Left lobe of liver (tissue), 2 donors: ENCODE measurements at regions not wholly inside any gene's neighbourhood (a gene's known extent, or its start where the extent isn't known, plus 50 kb on each side); places are given as distances from the start of the nearest gene placed in this dataset.

Experiments
- ATAC-seq: fragments of 200-7000 bp; cut with Tn5 transposase; one replicate; pipeline ENCODE4 v1.9.1; 2020; ENCODE audit warnings: mild to moderate bottlenecking, moderate library complexity
- DNase-seq: peaks from one replicate; pipeline ENCODE4 v3.0.0-alpha.2; 2020; ENCODE audit warnings: low spot score
- donor health status: DM: no; HTN: no; CAD: no; lungs with moderate emphysema.
- donor health status: DM: no; HTN: yes; CAD: no.

DNA sequence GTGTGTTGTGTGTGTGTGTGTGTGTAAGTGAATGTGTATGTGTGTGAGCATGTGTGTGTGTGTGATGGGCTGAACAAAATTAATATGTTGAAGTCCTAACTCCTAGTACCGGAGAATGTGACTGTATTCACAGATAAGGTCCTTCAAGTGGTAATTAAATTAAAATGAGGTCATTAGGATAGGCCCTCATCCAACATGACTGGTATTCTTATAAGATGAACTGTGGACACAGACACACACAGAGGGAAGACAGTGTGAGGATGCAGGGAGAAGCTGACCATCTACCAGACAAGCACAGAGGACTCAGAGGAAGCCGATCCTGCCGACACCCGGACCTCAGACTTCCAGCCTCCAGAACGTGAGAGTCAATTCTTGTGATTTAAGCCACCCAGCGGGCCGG lies 91.2 kb upstream of the PGBD5 start:
- DNase-seq (no peak), ATAC-seq (no peak)

- no peak for DNase-seq
- ATAC-seq, result no peak
Measured at GRCh38 chr1:230516889-230517288, 90.8 kb upstream of the PGBD5 start.

- ATAC-seq (no peak), DNase-seq (no peak)
Measured at GRCh38 chr1:230515451-230516145, 89.5 kb upstream of the PGBD5 start.

GRCh38 chr1:230510496-230510895 lies 84.4 kb upstream of the PGBD5 start:
- DNase-seq (no peak), ATAC-seq (no peak)

GRCh38 chr1:230509281-230509977 lies 83.3 kb upstream of the PGBD5 start:
- DNase-seq, result no peak
- peak; percentile 51 for ATAC-seq

DNA sequence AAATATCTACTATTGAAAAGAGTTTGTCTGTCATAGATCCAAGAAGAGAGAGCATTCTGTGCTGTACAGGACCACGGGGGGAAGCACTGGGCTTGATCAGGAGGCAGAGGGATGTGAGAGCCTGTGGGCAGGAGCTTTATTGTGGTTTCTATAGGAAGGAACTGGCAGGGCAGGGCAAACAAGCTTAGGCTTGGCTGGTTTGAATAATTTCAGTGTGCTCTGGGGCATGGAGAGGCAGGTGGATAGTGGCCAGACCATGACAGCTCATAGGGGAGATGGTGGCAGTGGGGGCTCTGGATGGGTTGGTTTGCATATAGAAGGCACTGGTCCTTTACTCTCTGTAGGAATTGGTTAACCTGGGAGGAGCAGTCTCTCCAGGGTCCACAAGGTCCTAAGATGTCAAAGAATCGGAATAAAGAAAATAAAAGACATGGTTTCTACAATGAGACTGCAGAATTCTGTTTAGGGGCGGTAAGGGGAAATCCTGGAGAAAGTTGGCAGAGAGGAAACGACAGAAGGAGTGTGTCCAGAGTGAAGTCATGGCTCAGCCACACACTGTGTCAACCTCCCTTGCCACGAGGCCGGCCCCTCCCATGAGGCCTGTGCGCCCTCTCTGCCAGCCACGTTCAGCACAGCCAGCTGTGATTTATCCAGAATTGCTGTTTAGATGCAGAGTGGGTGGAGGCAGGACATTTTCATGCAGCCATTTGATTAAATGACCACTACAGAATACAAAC lies 81.7 kb upstream of the PGBD5 start:
- ATAC-seq, result no peak
- DNase-seq, result no peak

- DNase-seq (no peak), ATAC-seq (no peak)
Measured at GRCh38 chr1:230507236-230507635, 81.1 kb upstream of the PGBD5 start.

- ATAC-seq (no peak), DNase-seq (no peak)
Measured at GRCh38 chr1:230506451-230506850, 80.3 kb upstream of the PGBD5 start.

- ATAC-seq (no peak), DNase-seq (no peak)
Measured at GRCh38 chr1:230504310-230504709, 78.2 kb upstream of the PGBD5 start.

DNA sequence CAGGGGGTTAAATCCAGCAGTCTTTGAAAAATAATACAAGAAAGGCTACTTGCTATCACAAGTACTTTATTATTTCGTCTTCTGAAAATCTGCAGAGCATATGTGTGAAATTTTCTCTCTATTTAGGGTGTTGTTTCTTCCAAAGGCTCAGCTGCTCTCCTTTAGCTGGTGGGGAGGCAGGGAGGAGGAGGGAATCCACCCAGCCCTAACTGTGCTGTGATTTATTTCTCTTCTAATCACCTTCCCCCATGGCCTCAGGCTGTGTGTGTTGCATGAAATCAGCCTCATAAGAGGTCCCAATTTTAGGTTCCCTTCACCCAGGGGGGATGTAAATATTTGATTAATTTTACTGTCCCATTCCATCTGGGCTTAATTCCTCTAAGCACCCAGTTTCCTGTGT lies 77.6 kb upstream of the PGBD5 start:
- DNase-seq, result no peak

DNA sequence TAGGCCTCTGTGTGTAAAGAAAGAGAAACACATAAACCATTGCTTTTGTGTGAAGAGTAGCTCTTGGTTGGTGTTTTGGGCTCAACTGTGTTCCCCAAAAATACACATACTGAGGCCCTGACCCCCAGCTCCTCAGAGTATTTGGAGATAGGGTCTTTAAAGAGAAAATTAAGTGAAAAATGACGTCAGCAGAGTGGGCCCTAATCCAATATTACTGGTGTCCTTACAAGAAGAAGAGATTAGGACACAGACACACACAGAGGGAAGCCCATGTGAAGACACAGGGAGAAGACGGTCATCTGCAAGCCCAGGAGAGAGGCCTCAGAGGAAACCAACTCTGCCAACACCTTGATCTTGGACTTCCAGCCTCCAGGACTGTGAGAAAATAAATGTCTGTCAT lies 76.9 kb upstream of the PGBD5 start:
- DNase-seq (no peak), ATAC-seq (no peak)

More for the DNA sequence above, 77.6 kb upstream of the PGBD5 start:
- ATAC-seq, result no peak

- DNase-seq, result no peak
- ATAC-seq, result no peak
Measured at GRCh38 chr1:230502306-230502705, 76.2 kb upstream of the PGBD5 start.

DNA sequence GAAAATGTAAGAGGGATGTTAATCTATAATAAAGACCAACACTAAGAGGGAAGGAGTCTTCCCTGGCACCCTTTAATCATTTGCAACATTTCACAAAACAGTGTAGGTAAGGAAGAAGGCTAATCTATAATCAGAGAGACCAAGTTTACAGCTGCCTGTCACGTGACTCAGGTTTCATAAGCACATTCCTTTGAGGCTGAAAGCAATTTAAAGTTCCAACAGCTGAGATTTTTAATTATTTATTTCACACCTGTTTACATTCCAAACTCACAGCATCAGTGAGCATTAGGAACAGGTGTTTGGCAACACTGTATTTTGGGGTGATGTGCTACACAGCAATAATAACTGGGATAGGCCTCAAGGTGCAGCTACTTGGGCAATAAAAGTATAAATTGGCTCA lies 75.7 kb upstream of the PGBD5 start:
- ATAC-seq (peak; percentile 53), DNase-seq (no peak)

GRCh38 chr1:230501242-230501641 lies 75.1 kb upstream of the PGBD5 start:
- DNase-seq (no peak), ATAC-seq (no peak)

DNA sequence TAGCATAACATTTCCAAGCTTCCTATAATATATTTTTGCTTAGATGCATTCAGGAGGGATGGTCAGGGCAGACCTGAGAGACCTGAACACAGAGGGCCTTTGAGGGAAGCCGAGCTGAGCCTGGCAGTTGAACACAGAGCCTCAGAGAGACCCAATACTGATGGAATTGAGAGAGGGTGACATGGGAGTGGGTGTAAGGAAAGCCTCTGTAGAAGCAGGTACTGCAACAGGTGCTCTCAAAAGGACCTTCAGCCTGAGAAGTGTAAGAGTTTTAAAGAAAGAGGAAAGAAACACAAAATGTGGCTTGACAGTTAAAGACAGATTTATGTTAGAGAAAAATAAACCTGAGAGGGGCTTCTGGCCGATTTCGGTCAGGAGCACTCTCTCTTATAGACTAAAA lies 73.9 kb upstream of the PGBD5 start:
- no peak for ATAC-seq
- DNase-seq, result no peak

DNA sequence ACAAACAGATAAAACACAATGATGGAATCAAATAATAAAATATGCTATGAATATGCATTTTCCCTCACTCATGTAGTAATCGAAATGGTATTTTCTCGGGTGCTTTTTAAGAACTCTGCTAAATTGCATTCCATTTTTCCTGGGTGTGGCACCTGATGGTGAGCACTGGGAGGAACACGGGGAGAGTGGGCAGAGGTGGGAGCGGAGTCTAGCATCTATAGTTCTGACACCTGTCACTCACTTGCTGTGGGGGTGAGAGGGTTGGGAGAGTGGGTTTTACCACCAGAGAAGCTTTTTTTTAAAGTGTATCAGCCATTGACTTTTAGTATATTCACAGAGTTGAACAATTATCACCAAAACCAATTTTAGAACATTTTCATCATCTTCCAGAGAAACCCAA lies 73.4 kb upstream of the PGBD5 start:
- no peak for ATAC-seq
- no peak for DNase-seq

GRCh38 chr1:230498704-230499103 lies 72.6 kb upstream of the PGBD5 start:
- DNase-seq, result no peak
- ATAC-seq, result peak; percentile 33

- DNase-seq, result no peak
- no peak for ATAC-seq
Measured at GRCh38 chr1:230496451-230496850, 70.3 kb upstream of the PGBD5 start.

- DNase-seq (no peak), ATAC-seq (no peak)
Measured at GRCh38 chr1:230495891-230496385, 69.8 kb upstream of the PGBD5 start.

DNA sequence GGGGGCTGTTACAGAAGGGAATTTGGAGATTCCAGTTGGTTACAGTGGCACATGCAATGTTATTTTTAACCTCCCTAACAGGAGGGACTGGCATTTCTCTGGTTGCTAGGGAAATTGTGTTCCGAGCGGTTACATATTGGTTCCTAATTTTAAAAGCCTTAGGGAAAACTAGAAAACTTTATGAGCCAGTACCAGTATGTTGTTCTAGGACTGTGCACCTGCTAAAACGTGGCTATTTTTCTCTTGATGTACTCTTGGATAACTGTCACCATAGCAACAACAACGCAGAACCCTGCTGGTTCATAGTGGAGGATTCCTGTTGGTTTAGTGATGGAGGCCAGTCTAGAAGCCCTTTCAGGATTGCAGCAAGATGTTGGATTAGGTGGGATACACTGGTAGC lies 68.9 kb upstream of the PGBD5 start:
- ATAC-seq, result no peak
- no peak for DNase-seq

GRCh38 chr1:230494514-230494913 lies 68.4 kb upstream of the PGBD5 start:
- DNase-seq (no peak), ATAC-seq (no peak)

GRCh38 chr1:230494026-230494425 lies 67.9 kb upstream of the PGBD5 start:
- DNase-seq, result no peak
- no peak for ATAC-seq
